ENCODE measurements at regions not wholly inside any gene's neighbourhood (a gene's known extent, or its start where the extent isn't known, plus 50 kb on each side); places are given as distances from the start of the nearest gene placed in this dataset.

- Histone ChIP-seq H3K9me3 (ENCODE audit: low read length) (no peaks in the 10 kb centered on the region), H3K36me3 (replicated peaks in 1 of 2; ENCODE audit: control insufficient read depth in 1 of 2, insufficient read depth in 2 of 2, low read length in 2 of 2) (no peaks in the 10 kb centered on the region), H3K4me1 (ENCODE audit: insufficient read depth, low read length) (no peaks in the 10 kb centered on the region), H2AFZ (ENCODE audit: low read length) (no peak overlapping the region), H3K9ac (ENCODE audit: insufficient read depth, low read depth, low read length) (no peak overlapping the region), H3K27me3 (ENCODE audit: control insufficient read depth in 1 of 2, insufficient read depth in 2 of 2, low read length in 2 of 2) (no peaks in the 10 kb centered on the region), H4K20me1 (ENCODE audit: insufficient read depth, low read length) (no peaks in the 10 kb centered on the region), H3K4me3 (replicated peaks in 1 of 3; ENCODE audit: insufficient read depth in 1 of 3, low read depth in 2 of 3, low read length in 3 of 3) (no peak overlapping the region), H3K79me2 (ENCODE audit: insufficient read depth, low read length) (no peaks in the 10 kb centered on the region), H3K4me2 (ENCODE audit: low read depth, low read length) (no peak overlapping the region), H3K27ac (ENCODE audit: extremely low read length, insufficient read depth, low read length) (no peak overlapping the region)
- intact Hi-C loops (cut with micrococcal nuclease; ENCODE audit: unreplicated experiment): no loop called here
- WGBS (ENCODE audit: low lambda C conversion rate): 3% methylated on average over 2 of the region's 2 CpGs
- POLR2A ChIA-PET: no interaction called here
- CTCF ChIA-PET (ENCODE audit: low intra/inter-chr PET ratio, low total read pairs): no interaction called here
- TF ChIP-seq, protein P1, sequence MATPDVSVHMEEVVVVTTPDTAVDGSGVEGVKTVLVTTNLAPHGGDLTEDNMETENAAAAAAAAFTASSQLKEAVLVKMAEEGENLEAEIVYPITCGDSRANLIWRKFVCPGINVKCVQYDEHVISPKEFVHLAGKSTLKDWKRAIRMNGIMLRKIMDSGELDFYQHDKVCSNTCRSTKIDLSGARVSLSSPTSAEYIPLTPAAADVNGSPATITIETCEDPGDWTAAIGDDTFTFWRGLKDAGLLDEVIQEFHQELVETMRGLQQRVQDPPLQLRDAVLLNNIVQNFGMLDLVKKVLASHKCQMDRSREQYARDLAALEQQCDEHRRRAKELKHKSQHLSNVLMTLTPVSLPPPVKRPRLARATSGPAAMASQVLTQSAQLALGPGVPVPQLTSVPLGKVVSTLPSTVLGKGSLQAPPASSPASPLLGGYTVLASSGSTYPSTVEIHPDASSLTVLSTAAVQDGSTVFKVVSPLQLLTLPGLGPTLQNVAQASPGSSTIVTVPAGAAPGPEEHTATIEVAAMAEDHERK (CRISPR knock-in tag; IDR thresholded peaks at IDR 0.05; ENCODE audit: low read depth): no peak
- TF ChIP-seq ZMYM2 (CRISPR knock-in tag; IDR thresholded peaks at IDR 0.05) (no peak), JUND (CRISPR knock-in tag; IDR thresholded peaks at IDR 0.05) (no peak), SMC3 (IDR thresholded peaks at IDR 0.05; ENCODE audit: low read length) (no peak), BORCS8-MEF2B (CRISPR knock-in tag; IDR thresholded peaks at IDR 0.05) (no peak), NAIF1 (CRISPR knock-in tag; IDR thresholded peaks at IDR 0.05; ENCODE audit: borderline replicate concordance) (no peak), SIX4 (CRISPR knock-in tag; IDR thresholded peaks at IDR 0.05) (no peak), MBNL3 (CRISPR knock-in tag; conservative IDR thresholded peaks at IDR 0.05) (no peak), JUN (CRISPR knock-in tag; IDR thresholded peaks at IDR 0.05) (no peak)
- TF ChIP-seq, protein P2, sequence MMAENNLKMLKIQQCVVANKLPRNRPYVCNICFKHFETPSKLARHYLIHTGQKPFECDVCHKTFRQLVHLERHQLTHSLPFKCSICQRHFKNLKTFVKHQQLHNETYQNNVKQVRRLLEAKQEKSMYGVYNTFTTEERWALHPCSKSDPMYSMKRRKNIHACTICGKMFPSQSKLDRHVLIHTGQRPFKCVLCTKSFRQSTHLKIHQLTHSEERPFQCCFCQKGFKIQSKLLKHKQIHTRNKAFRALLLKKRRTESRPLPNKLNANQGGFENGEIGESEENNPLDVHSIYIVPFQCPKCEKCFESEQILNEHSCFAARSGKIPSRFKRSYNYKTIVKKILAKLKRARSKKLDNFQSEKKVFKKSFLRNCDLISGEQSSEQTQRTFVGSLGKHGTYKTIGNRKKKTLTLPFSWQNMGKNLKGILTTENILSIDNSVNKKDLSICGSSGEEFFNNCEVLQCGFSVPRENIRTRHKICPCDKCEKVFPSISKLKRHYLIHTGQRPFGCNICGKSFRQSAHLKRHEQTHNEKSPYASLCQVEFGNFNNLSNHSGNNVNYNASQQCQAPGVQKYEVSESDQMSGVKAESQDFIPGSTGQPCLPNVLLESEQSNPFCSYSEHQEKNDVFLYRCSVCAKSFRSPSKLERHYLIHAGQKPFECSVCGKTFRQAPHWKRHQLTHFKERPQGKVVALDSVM (CRISPR knock-in tag; IDR thresholded peaks at IDR 0.05): no peak
- ATAC-seq: no peak
- no peak for FAIRE-seq
- in situ Hi-C loops (cut with HindIII; ENCODE audit: extremely low pct_ligation_motif_present, low pct_unique_long_range_greater_than_20kb): no loop called here
- no peak for DNase-seq (ENCODE audit: low spot score)
- no TSS peak for BruUV-seq (replicated peaks)
These were observed 645.3 kb downstream of the TLL1 start for GRCh38 chr4:166518315-166518714.
